A549 (cell line): ENCODE measurements at regions not wholly inside any gene's neighbourhood (a gene's known extent, or its start where the extent isn't known, plus 50 kb on each side); places are given as distances from the start of the nearest gene placed in this dataset.

Experiments used
- ATAC-seq, 2 experiments: fragments of 200-7000 bp in 1 of 2; fragments of >200 bp in 1 of 2; cut with Nextera tagmentation in 1 of 2; cut with Tn5 transposase in 1 of 2; 3 replicates each; pipeline versions ENCODE4 v1.8.0 to v1.9.1; 2018 to 2020; ENCODE audit warnings: mild to moderate bottlenecking in 1 of 2, moderate library complexity in 1 of 2
- CTCF ChIA-PET: fragments of 300-600 bp; sonication (Branson Sonifier 250); formaldehyde crosslinking; extraction: SDS; loops from one replicate; lab custom pipeline; 2021; ENCODE audit warnings: antibody characterized with exemption, inconsistent platforms; lab: Yijun Ruan, JAX
- POLR2A ChIA-PET: fragments of 350-600 bp; formaldehyde crosslinking; extraction: SDS; loops from one replicate; lab custom pipeline; 2021; ENCODE audit warnings: antibody characterized with exemption, inconsistent platforms; lab: Yijun Ruan, JAX
- DNase-seq, 2 experiments: peaks; one replicate each; pipeline versions ENCODE4 v3.0.0 to v3.0.0-alpha.2; 2011 to 2016; ENCODE audit warnings: low read depth in 1 of 2, low spot score in 1 of 2
- FAIRE-seq: peaks from 2 replicates; lab custom pipeline; 2011; peaks lifted over from hg19 to GRCh38; lab: Jason Lieb, UNC
- H3K27ac ChIP-seq, 2 experiments: fragments of >200 bp; sonication (Bioruptor Twin); formaldehyde crosslinking; 3 replicates each; pipeline ENCODE4 v1.5.1; 2016 to 2017
- H3K4me1 ChIP-seq: fragments of >200 bp; sonication (Bioruptor Twin); formaldehyde crosslinking; 3 replicates; pipeline ENCODE4 v1.6.1; 2016
- H3K4me2 ChIP-seq: fragments of >200 bp; sonication (Bioruptor Twin); formaldehyde crosslinking; 3 replicates; pipeline ENCODE4 v1.6.1; 2016
- H3K4me3 ChIP-seq: fragments of >200 bp; sonication (Bioruptor Twin); formaldehyde crosslinking; 3 replicates; pipeline ENCODE4 v1.5.1; 2016
- H3K9me3 ChIP-seq: fragments of >200 bp; sonication (Bioruptor Twin); formaldehyde crosslinking; 3 replicates; pipeline ENCODE4 v1.6.1; 2016
- ATOH8 ChIP-seq: fragments of 250-450 bp; sonication (Bioruptor Pico); IDR thresholded peaks from 2 replicates; pipeline ENCODE4 v1.5.0; 2020; ENCODE audit warnings: low read depth, mild to moderate bottlenecking, moderate library complexity
- BHLHE40 ChIP-seq: IDR thresholded peaks from 2 replicates; pipeline ENCODE4 v1.6.1; 2012; ENCODE audit warnings: low read depth, low read length, inconsistent platforms
- CBX2 ChIP-seq: fragments of 200-600 bp; sonication (generic); IDR thresholded peaks from 2 replicates; pipeline ENCODE4 v1.6.1; 2016; ENCODE audit warnings: low read depth, mild to moderate bottlenecking, borderline replicate concordance
- CEBPB ChIP-seq, 2 experiments: fragments of >200 bp in 1 of 2; sonication (Bioruptor Twin) in 1 of 2; formaldehyde crosslinking in 1 of 2; IDR thresholded peaks; 2 replicates each; pipeline ENCODE4 v1.6.1; 2012 to 2016
- CHD2 ChIP-seq: fragments of 150-350 bp; IDR thresholded peaks from 2 replicates; pipeline ENCODE4 v1.6.1; 2014; ENCODE audit warnings: low read length; ENCODE audit not compliant: partially characterized antibody
- CTCF ChIP-seq: fragments of >200 bp; sonication (Bioruptor Twin); formaldehyde crosslinking; IDR thresholded peaks from 3 replicates; pipeline ENCODE4 v1.5.1; 2016
- E2F6 ChIP-seq: IDR thresholded peaks from 2 replicates; pipeline ENCODE4 v1.6.1; 2012; ENCODE audit warnings: low read depth, borderline replicate concordance
- EHMT2 ChIP-seq: fragments of 200-600 bp; sonication (generic); IDR thresholded peaks from 2 replicates; pipeline ENCODE4 v1.6.1; 2016; ENCODE audit warnings: antibody characterized with exemption, low read depth, mild to moderate bottlenecking, moderate library complexity
- FOSB ChIP-seq: fragments of 250-450 bp; sonication (Bioruptor Pico); IDR thresholded peaks from 2 replicates; pipeline ENCODE4 v1.5.0; 2020; ENCODE audit warnings: mild to moderate bottlenecking, moderate library complexity
- FOXS1 ChIP-seq: fragments of 250-450 bp; sonication (Bioruptor Pico); IDR thresholded peaks from 2 replicates; pipeline ENCODE4 v1.5.0; 2020; ENCODE audit warnings: mild to moderate bottlenecking, moderate library complexity
- GATA3 ChIP-seq: IDR thresholded peaks from 2 replicates; pipeline ENCODE4 v1.6.1; 2012; ENCODE audit warnings: borderline replicate concordance
- HDAC2 ChIP-seq: fragments of 200-600 bp; sonication (generic); IDR thresholded peaks from 2 replicates; pipeline ENCODE4 v1.6.1; 2016
- HEYL ChIP-seq: fragments of 250-450 bp; sonication (Bioruptor Pico); IDR thresholded peaks from 2 replicates; pipeline ENCODE4 v1.8.0; 2021; ENCODE audit warnings: mild to moderate bottlenecking, moderate library complexity
- HMGXB4 ChIP-seq: fragments of 250-450 bp; sonication (Bioruptor Pico); IDR thresholded peaks from 2 replicates; pipeline ENCODE4 v1.5.0; 2021; ENCODE audit warnings: mild to moderate bottlenecking, moderate library complexity, borderline replicate concordance
- HOXA7 ChIP-seq: fragments of 250-450 bp; sonication (Bioruptor Pico); IDR thresholded peaks from 2 replicates; pipeline ENCODE4 v1.5.0; 2020; ENCODE audit warnings: mild to moderate bottlenecking, moderate library complexity
- HOXB13 ChIP-seq: fragments of 250-450 bp; sonication (Bioruptor Pico); IDR thresholded peaks from 2 replicates; pipeline ENCODE4 v1.5.0; 2020; ENCODE audit warnings: low read depth, mild to moderate bottlenecking, moderate library complexity
- MAFK ChIP-seq: fragments of 450-650 bp; IDR thresholded peaks from 2 replicates; pipeline ENCODE4 v1.6.1; 2014; ENCODE audit not compliant: partially characterized antibody
- MAZ ChIP-seq: fragments of 150-350 bp; IDR thresholded peaks from 2 replicates; pipeline ENCODE4 v1.6.1; 2014; ENCODE audit warnings: antibody characterized with exemption, low read depth, low read length, borderline replicate concordance
- NFE2L2 ChIP-seq: fragments of 150-350 bp; conservative IDR thresholded peaks from 2 replicates; pipeline ENCODE4 v1.6.1; 2014; ENCODE audit warnings: low read length
- NR3C1 ChIP-seq: fragments of >200 bp; sonication (Bioruptor Twin); formaldehyde crosslinking; IDR thresholded peaks from 3 replicates; pipeline ENCODE4 v1.6.1; 2017
- PHF8 ChIP-seq: fragments of 200-600 bp; sonication (generic); IDR thresholded peaks from 2 replicates; pipeline ENCODE4 v1.6.1; 2016; ENCODE audit warnings: low read depth, mild to moderate bottlenecking, antibody characterized with exemption, moderate library complexity, borderline replicate concordance
- POLR2AphosphoS2 ChIP-seq: conservative IDR thresholded peaks from 2 replicates; pipeline ENCODE4 v1.6.1; 2012; ENCODE audit warnings: low read length, improper control_type of control experiment, inconsistent platforms
- RAD21 ChIP-seq, 2 experiments: fragments of >200 bp in 1 of 2; sonication (Bioruptor Twin) in 1 of 2; formaldehyde crosslinking in 1 of 2; IDR thresholded peaks in 1 of 2; conservative IDR thresholded peaks in 1 of 2; 2 replicates in 1 of 2; 3 replicates in 1 of 2; pipeline ENCODE4 v1.6.1; 2012 to 2018; ENCODE audit warnings: inconsistent platforms in 1 of 2
- RCOR1 ChIP-seq: fragments of 150-350 bp; IDR thresholded peaks from 2 replicates; pipeline ENCODE4 v1.6.1; 2014; ENCODE audit warnings: antibody characterized with exemption, low read length, low read depth
- RFX5 ChIP-seq: fragments of 450-650 bp; IDR thresholded peaks from 2 replicates; pipeline ENCODE4 v1.7.1; 2014; ENCODE audit warnings: antibody characterized with exemption, mild to moderate bottlenecking, moderate library complexity
- RNF2 ChIP-seq: fragments of 200-600 bp; sonication (generic); IDR thresholded peaks from 2 replicates; pipeline ENCODE4 v1.6.1; 2016; ENCODE audit warnings: low read depth, mild to moderate bottlenecking, antibody characterized with exemption, moderate library complexity, borderline replicate concordance
- SMC3 ChIP-seq: fragments of >200 bp; sonication (Bioruptor Twin); formaldehyde crosslinking; IDR thresholded peaks from 3 replicates; pipeline ENCODE4 v1.6.1; 2018; ENCODE audit warnings: inconsistent platforms
- SREBF2 ChIP-seq: fragments of 450-650 bp; IDR thresholded peaks from 2 replicates; pipeline ENCODE4 v1.6.1; 2014; ENCODE audit warnings: mild to moderate bottlenecking, moderate library complexity
- ZNF302 ChIP-seq: fragments of 250-450 bp; sonication (Bioruptor Pico); IDR thresholded peaks from 2 replicates; pipeline ENCODE4 v1.9.0; 2021; ENCODE audit warnings: inconsistent platforms, mild to moderate bottlenecking, moderate library complexity
- ZSCAN20 ChIP-seq: fragments of 250-450 bp; sonication (Bioruptor Pico); IDR thresholded peaks from 2 replicates; pipeline ENCODE4 v1.8.0; 2022; ENCODE audit warnings: mild to moderate bottlenecking, moderate library complexity
- WGBS: methylation state at CpG from one replicate; pipeline ENCODE4 v1.1.6; 2017; ENCODE audit errors: missing lambda C conversion rate; 5-methylcytosine and 5-hydroxymethylcytosine counted together

GRCh38 chr3:192062186-192062585 is 601.2 kb downstream of the PYDC2 start:
- no peaks in the 10 kb centered on the region for H3K9me3 ChIP-seq
- no peak for DNase-seq
- ATAC-seq = no peak
- POLR2A ChIA-PET = no interaction called here
- TF ChIP-seq MAZ = no peak
- no peak for TF ChIP-seq HOXA7 (CRISPR knock-in tag)
- TF ChIP-seq NR3C1 = no peak
- TF ChIP-seq EHMT2 = no peak
- TF ChIP-seq RCOR1 = no peak
- no peak for TF ChIP-seq GATA3
- no peak for TF ChIP-seq CHD2
- no peak for TF ChIP-seq PHF8
- TF ChIP-seq HEYL = no peak
- no peak for TF ChIP-seq RFX5
- no peak for TF ChIP-seq E2F6
- no peak for TF ChIP-seq NFE2L2
- no peak for TF ChIP-seq SREBF2
- no peak for TF ChIP-seq HMGXB4
- no peak for TF ChIP-seq FOSB (CRISPR knock-in tag)
- TF ChIP-seq ZSCAN20 (CRISPR knock-in tag) = no peak
- no peak for TF ChIP-seq CEBPB (IDR thresholded peaks at IDR 0.05)
- no peak for TF ChIP-seq ATOH8
- TF ChIP-seq HOXB13 = no peak
- no peak for TF ChIP-seq CTCF
- CTCF ChIA-PET = no interaction called here
- H3K4me1 ChIP-seq = no peaks in the 10 kb centered on the region
- no peak overlapping the region for H3K4me3 ChIP-seq
- whole genome bisulfite sequencing = 52% methylated on average over 3 of the region's 3 CpGs
- H3K4me2 ChIP-seq = no peak overlapping the region
- H3K27ac ChIP-seq = no peak overlapping the region
- no peak for FAIRE-seq

GRCh38 chr3:192063570-192063969 is 602.6 kb downstream of the PYDC2 start:
- ATAC-seq = no peak
- no peak overlapping the region for H3K4me2 ChIP-seq
- no peak for DNase-seq
- no peak overlapping the region for H3K4me3 ChIP-seq
- H3K9me3 ChIP-seq = no peaks in the 10 kb centered on the region
- no peaks in the 10 kb centered on the region for H3K4me1 ChIP-seq
- POLR2A ChIA-PET = no interaction called here
- WGBS = 64% methylated on average over 16 of the region's 16 CpGs
- CTCF ChIA-PET = no interaction called here
- no peak for FAIRE-seq
- TF ChIP-seq RAD21 (conservative IDR thresholded peaks at IDR 0.05 in 1 of 2, IDR thresholded peaks at IDR 0.05 in 1 of 2) (no peak), ZNF302 (no peak), NR3C1 (no peak), RFX5 (no peak), HEYL (no peak), CEBPB (IDR thresholded peaks at IDR 0.05) (no peak), CBX2 (no peak), MAFK (no peak), BHLHE40 (no peak), RNF2 (no peak), SMC3 (no peak), ZSCAN20 (CRISPR knock-in tag) (no peak), FOXS1 (CRISPR knock-in tag) (no peak), HDAC2 (no peak), POLR2AphosphoS2 (no peak)
- H3K27ac ChIP-seq = no peak overlapping the region
